Stimulated activated effector memory CD8-positive, alpha-beta T cell treated with anti-CD3 and anti-CD28 coated beads, Interleukin-12 subunit alpha, Interleukin-12 subunit beta, amount 100 ng/mL, for 72 hours (primary cell): ENCODE measurements at regions not wholly inside any gene's neighbourhood (a gene's known extent, or its start where the extent isn't known, plus 50 kb on each side); places are given as distances from the start of the nearest gene placed in this dataset.
"Not testable (repeated sequence)": the region's sequence is repeated elsewhere in the genome, so short reads cannot be mapped to it uniquely, and the experiment has no call there.

Experiments
- ATAC-seq: fragments of 150-1000 bp; cut with Tn5 transposase; 2 replicates; pipeline ENCODE4 v1.10.0; 2021
- DNase-seq, 2 donors: peaks; one replicate each; pipeline ENCODE4 v3.0.0; 2021 to 2022; ENCODE audit warnings: low spot score in 2 of 2
- H3K27ac Mint-ChIP-seq: one replicate; pipeline ENCODE4 v1.8.0; 2022; ENCODE audit warnings: mild to moderate bottlenecking, mixed read lengths
- H3K36me3 Mint-ChIP-seq: one replicate; pipeline ENCODE4 v1.8.0; 2022; ENCODE audit warnings: mild to moderate bottlenecking, mixed read lengths
- H3K4me1 Mint-ChIP-seq: one replicate; pipeline ENCODE4 v1.8.0; 2022; ENCODE audit warnings: mixed read lengths
- H3K4me3 Mint-ChIP-seq: one replicate; pipeline ENCODE4 v1.8.0; 2022; ENCODE audit warnings: mild to moderate bottlenecking, mixed read lengths
- H3K9me3 Mint-ChIP-seq: one replicate; pipeline ENCODE4 v1.8.0; 2022; ENCODE audit warnings: mixed read lengths

DNA sequence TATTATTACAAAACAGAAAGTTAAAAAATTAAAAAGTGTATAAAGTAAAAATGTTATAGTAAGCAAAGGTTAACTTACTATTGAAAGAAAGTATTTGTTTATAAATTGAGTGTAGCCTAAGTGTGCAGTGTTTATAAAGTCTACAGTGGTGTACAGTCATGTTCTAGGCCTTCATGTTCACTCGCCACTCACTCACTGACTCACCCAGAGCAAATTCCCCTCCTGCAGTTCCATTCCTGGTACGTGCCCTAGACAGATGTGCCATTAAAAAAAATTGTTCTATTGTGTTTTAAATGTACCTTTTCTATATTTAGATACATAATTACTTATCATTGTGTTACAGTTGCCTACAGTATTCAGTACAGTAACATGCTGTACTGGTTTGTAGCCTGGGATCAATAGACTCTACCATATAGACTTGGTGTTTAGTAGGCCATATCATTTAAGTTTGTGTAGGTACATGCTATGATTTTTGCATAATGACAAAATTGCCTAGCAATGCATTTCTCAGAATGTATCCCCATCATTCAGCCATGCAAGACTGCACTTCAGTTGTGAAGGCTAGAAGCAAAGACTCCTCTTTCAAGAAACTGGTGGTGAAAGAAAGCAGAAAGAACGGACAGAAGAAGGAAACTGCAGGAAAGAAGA lies 100.6 kb downstream of the DACT1 start:
- Mint-ChIP-seq H3K36me3 (no peaks in the 10 kb centered on the region), H3K4me3 (no peak overlapping the region), H3K9me3 (peaks cover 2% of the 10 kb centered on the region), H3K27ac (no peak overlapping the region), H3K4me1 (no peaks in the 10 kb centered on the region)
- ATAC-seq, result no peak
- no peak for DNase-seq

DNA sequence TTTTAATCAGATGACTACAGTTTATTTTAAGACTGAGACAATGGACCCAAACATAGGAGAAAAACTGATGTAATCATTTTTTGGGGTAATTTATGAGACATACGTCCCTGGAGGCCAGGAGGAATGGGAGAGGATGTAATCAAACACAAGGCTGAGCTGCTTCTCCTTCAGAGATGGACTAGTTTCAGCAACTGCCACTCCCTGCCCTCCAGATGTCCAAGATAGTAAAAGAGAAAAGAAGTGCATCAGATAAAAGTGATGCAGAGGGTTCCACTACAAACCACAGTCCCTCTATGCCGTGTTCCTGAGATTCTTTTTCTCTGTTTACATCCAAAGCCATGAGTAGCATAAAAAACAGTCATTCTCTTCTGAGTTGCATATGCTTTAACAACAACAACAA lies 101.1 kb downstream of the DACT1 start:
- no peak for ATAC-seq
- Mint-ChIP-seq H3K27ac (no peak overlapping the region), H3K36me3 (no peaks in the 10 kb centered on the region), H3K4me3 (no peak overlapping the region), H3K4me1 (no peaks in the 10 kb centered on the region), H3K9me3 (peaks cover 2% of the 10 kb centered on the region)
- no peak for DNase-seq

DNA sequence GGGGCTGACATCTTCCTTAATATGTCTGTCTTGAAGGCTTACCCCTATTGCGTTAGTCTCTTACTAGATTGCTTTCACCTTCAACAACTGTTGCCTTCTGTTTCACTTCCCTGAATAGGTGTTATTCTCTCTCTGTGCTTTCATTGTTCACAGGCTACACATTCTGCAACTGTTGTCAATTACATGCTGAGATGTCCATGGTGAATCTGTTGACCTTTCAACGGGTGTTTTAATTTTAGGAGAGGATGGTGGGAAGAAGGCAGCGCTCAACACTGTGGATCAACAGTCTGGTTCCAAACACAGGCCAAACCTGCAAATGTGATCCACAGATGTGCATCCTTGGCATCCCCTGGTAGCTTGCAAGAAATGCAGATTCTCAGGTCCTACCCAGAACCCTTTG lies 101.9 kb downstream of the DACT1 start:
- Mint-ChIP-seq H3K4me1 (no peaks in the 10 kb centered on the region), H3K4me3 (no peak overlapping the region), H3K27ac (no peak overlapping the region), H3K9me3 (peaks cover 2% of the 10 kb centered on the region), H3K36me3 (no peaks in the 10 kb centered on the region)
- DNase-seq (no peak), ATAC-seq (no peak)

DNA sequence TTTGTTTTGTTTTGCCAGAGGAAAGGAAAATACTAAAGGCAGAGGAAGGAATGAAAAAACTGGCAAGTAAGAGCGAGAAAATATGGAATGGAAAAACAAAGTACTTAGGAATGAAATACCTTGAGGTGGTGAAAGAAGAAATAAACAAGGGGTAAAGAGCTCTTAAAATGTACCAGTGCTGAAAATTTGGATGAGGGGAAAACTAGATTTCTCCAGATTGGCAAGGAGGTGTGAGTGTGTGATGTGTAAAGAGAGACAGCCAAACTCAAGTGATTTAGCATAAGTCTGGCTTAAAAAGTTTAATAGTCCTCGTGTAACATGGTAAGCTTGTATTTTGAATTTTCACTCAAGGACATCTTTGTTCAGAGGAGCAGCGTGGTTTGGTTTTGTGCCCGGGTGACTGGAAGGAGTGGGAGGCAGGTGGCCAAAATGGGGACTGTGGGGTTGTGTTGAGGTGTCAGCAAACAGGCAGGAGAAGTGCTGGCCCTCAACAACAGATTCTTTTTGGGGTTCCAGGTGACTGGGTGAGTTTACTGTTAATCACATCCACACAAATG lies 102.7 kb downstream of the DACT1 start:
- no peak overlapping the region for H3K4me3 Mint-ChIP-seq
- no peaks in the 10 kb centered on the region for H3K36me3 Mint-ChIP-seq
- no peak overlapping the region for H3K27ac Mint-ChIP-seq
- ATAC-seq, result no peak
- H3K4me1 Mint-ChIP-seq, result no peaks in the 10 kb centered on the region
- peaks cover 2% of the 10 kb centered on the region for H3K9me3 Mint-ChIP-seq
- DNase-seq, result no peak

DNA sequence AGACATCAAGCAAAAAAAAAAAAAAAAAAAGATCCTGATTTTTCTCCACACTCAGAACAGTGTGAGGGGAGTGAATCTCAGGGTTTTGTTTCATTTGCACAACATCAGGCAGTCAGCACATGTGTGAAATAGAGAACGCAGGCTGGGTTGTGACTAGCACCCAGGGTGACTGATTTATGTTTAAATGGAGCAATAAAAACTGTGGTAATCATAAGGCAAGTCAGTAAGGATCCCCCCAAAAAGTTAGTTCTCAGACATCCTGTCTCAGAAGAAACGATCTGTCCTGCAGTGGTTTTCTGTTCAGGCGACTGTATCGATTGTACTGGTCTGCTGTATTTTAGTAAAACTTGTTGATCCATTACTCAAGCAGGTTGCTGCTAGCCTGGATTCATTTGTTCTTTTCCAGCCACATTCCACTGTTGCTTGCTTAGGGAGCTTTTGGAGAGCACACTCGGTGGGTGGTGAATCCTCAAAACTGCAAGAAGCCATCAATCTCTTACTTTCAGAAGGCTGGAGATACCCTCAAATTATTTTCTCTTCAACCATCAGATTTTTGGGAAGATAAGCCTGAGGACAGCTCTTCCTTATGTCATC lies 107.1 kb downstream of the DACT1 start:
- DNase-seq (no peak), ATAC-seq (no peak)
- Mint-ChIP-seq H3K27ac (no peak overlapping the region), H3K9me3 (no peaks in the 10 kb centered on the region), H3K36me3 (no peaks in the 10 kb centered on the region), H3K4me3 (no peak overlapping the region), H3K4me1 (no peaks in the 10 kb centered on the region)

DNA sequence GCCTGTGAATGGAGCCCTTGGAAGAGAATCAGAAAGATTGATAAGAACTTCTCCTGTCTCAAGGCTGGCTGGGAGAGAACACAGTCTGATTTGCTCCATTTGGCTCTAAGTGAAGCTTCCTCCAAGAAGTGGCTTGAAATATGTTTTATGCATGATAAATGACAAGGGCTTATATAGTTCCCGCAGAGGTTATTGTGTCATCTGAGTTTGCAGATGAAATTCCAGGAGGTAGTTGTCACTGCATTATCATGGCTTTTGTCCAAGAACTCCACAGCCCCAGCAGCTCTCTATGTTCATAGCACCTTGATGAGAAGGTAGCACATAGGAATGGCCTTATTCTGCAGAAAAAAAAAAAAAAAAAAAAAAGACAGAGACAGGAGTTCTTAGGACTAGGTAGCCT lies 108.5 kb downstream of the DACT1 start:
- Mint-ChIP-seq H3K36me3 (no peaks in the 10 kb centered on the region), H3K4me3 (no peak overlapping the region)
- ATAC-seq, result no peak

DNA sequence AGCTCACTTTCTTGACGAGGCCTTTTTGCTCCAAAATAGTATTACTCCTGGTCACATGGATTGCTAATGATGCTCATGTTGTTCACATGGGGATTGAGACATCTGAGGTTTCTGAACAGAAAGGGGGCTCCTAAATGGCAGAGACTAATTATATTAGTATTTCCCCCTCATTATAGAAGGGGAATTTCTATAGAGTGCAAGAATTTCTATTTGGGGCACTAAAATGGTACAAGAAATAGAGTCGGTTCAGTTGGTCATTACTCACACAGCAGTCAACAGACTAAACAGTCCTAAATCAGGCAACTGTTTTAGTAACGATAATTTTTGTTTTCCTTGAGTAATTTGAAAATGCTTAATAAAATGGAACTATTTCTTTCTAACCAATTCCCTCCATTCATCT lies 108.9 kb downstream of the DACT1 start:
- ATAC-seq, result no peak
- H3K36me3 Mint-ChIP-seq, result no peaks in the 10 kb centered on the region
- DNase-seq, result no peak
- no peaks in the 10 kb centered on the region for H3K4me1 Mint-ChIP-seq
- H3K9me3 Mint-ChIP-seq, result no peaks in the 10 kb centered on the region
- no peak overlapping the region for H3K27ac Mint-ChIP-seq
- no peak overlapping the region for H3K4me3 Mint-ChIP-seq

More for the DNA sequence above, 108.5 kb downstream of the DACT1 start:
- no peaks in the 10 kb centered on the region for H3K9me3 Mint-ChIP-seq
- no peaks in the 10 kb centered on the region for H3K4me1 Mint-ChIP-seq
- DNase-seq, result no peak
- no peak overlapping the region for H3K27ac Mint-ChIP-seq

DNA sequence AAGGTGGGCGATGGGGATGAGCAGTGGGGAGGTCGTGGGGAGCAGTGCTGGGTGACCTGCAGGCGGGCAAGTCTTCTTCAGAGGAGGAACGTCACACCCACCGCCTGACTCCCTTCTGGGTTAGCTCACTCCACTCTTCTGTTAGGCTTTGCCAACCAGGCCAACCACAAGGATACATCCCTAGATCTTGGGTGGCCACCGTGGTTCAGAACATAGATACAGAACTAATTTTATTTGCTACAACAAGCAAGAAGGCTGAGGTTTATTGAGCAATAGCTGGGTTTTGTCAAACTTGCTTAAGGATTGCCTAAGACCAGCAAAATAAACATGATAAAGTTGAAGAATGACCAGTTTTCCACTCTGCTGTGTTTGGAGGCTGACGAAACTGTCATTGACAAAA lies 109.4 kb downstream of the DACT1 start:
- no peak for ATAC-seq

DNA sequence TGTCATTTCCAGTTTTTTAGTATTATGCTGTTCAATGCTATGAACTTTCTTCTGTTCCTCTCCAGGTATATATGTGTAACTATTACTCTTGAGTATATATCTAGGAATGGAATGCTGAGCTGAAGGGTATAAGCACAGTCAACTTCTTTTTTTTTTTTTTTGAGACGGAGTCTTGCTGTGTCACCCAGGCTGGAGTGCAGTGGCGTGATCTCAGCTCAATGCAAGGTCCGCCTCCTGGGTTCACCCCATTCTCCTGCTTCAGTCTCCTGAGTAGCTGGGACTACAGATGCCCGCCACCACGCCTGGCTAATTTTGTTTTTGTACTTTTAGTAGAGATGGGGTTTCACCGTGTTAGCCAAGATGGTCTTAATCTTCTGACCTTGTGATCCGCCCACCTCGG lies 110.5 kb downstream of the DACT1 start:
- H3K4me3 Mint-ChIP-seq, H3K9me3 Mint-ChIP-seq, H3K36me3 Mint-ChIP-seq, H3K27ac Mint-ChIP-seq, ATAC-seq, DNase-seq, H3K4me1 Mint-ChIP-seq: not testable (repeated sequence)

More for the DNA sequence above, 109.4 kb downstream of the DACT1 start:
- H3K4me3 Mint-ChIP-seq, result no peak overlapping the region
- no peaks in the 10 kb centered on the region for H3K36me3 Mint-ChIP-seq
- H3K9me3 Mint-ChIP-seq, result no peaks in the 10 kb centered on the region
- H3K27ac Mint-ChIP-seq, result no peak overlapping the region
- no peak for DNase-seq
- no peaks in the 10 kb centered on the region for H3K4me1 Mint-ChIP-seq

DNA sequence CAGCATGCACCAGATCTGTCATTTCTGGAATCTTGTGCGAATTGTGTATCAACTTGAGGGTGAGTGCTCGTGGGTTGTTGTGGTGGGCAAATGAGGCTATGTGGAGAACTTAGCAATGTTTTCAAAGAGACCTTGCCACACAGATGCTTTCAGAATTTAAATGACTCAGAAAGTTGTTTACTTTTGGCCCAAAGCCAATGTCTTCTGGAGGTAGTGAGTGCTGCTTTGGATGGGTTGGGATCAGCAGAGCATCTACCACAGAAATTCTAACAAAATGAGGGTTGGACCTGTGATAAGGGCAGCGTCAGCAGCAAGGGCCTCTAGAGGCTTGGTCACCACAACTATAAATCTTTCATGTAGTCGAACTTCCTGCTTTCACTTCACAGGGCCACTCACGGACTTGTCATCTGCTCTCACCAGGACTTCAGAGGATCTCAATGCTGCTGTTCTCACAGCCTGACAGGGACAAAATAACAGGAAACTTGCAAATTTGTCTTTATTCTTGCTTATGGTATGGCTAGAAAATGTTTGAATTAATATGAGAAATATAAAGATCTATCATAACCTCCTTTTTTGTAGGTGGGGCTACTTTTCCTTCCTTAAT lies 111.4 kb downstream of the DACT1 start:
- DNase-seq, result peak in 1 of 2 donors; percentile 51
- no peak overlapping the region for H3K4me3 Mint-ChIP-seq
- H3K9me3 Mint-ChIP-seq, result no peaks in the 10 kb centered on the region
- H3K4me1 Mint-ChIP-seq, result no peaks in the 10 kb centered on the region
- no peak overlapping the region for H3K27ac Mint-ChIP-seq
- ATAC-seq, result peak; percentile 74
- no peaks in the 10 kb centered on the region for H3K36me3 Mint-ChIP-seq

DNA sequence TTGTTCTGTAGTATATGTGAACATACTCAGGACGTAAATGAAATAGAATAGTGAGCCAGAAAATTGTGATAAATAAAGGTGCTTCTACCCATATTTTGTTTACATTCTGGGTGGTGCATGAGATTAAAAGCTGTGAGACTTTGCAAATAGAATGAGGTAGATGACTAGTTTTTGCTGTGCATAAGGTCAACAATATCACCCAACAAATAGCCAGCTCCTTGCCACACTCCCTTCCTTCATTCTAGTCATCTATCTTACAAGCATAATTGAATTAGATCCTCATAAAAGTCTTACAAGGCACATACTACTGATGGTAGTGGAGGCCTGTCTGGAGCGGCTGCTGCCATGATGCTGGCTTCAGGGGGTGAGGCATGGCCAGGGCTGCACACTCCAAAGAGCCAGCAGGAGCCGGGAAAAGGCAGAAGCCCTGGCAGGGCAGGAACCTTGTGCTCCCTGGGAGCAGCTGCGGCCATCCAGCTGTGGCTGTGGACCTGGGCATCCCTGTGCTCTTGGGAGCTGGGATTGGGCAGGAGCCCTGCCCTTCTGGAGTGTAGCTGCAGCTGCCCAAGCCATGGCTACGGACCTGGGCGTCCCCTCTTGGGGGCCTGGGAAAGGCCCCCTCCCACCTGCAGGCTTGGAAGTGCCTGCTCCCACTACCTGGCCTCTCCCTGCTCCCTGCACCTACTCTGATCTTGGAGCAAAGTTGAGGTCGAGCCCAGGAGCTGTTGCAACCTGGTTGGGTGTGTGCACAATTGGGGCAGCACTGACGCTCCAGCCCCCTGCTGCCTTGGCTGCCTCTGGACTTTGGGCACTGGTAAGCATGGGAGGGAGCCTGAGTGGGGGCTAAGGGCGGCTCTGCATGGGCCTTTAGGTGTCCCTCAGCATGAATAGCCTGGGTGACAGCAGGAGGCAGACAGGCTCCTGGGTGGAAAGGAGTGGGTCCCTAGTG lies 112.8 kb downstream of the DACT1 start:
- Mint-ChIP-seq H3K4me1 (no peaks in the 10 kb centered on the region), H3K9me3 (no peaks in the 10 kb centered on the region), H3K36me3 (no peaks in the 10 kb centered on the region), H3K27ac (no peak overlapping the region), H3K4me3 (no peak overlapping the region)
- DNase-seq, result no peak
- no peak for ATAC-seq

DNA sequence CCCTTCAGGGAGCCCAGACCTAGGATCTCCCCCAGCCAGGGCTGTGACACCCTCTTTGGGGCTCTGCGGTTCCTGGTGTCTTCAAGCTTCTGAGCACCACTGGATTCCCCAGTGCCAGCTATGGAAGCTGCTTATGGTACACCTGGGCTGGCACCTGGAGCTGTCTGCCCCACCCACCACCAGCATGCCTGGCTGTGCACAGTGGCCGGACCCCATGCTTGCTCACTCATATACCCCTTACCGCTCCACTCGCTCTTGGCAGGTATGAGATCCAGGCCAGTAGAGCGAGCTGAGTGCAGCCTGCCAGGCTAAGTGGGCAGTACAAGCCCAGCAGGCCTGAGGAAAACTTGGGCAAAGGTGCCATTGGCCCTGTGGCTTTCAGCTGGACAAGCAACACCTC lies 114.0 kb downstream of the DACT1 start:
- H3K27ac Mint-ChIP-seq, result no peak overlapping the region
- no peaks in the 10 kb centered on the region for H3K9me3 Mint-ChIP-seq
- no peak overlapping the region for H3K4me3 Mint-ChIP-seq
- ATAC-seq, result no peak
- H3K4me1 Mint-ChIP-seq, result no peaks in the 10 kb centered on the region
- DNase-seq, result no peak
- no peaks in the 10 kb centered on the region for H3K36me3 Mint-ChIP-seq

DNA sequence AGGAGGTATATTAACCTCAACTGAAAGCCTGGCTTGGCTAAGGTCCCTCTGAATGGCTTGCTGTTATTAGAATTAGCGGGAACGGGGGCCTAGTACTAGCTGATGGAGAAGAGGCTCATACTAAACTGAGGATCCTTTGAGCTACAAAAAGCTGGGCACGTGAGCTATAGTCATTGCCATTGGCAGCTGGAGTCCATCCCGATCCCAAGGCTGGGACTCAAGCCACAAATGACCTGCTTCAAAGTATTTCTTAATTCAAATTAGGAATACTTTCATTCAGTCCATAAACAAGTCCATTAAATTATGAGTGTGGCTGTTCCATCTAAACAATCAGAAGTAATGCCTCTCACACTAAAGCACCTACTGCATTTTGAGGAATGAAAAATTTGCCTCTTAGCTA lies 114.5 kb downstream of the DACT1 start:
- Mint-ChIP-seq H3K9me3 (no peaks in the 10 kb centered on the region), H3K4me1 (no peaks in the 10 kb centered on the region), H3K36me3 (no peaks in the 10 kb centered on the region), H3K4me3 (no peak overlapping the region), H3K27ac (no peak overlapping the region)
- ATAC-seq, result no peak
- DNase-seq, result no peak

DNA sequence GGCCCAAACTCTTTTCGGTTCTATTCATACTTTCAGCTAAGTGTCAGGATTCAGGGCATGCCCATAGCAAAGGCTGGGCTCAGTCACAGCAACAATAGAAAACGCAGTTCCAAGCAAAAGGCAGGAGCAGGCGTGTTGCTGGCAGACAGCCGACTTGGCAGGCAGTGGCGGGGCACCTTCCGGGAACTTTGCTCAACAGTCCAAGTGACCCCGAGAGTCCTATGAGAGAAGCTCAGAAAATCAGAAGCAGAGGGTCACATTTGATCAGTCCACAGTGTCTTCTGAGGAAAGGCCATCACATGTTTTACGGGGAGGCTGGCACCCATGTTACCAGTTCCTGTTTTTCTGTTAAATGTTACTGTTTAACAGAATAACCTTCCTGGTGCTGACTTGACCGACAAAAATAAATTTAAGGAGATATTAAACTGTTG lies 115.0 kb downstream of the DACT1 start:
- H3K36me3 Mint-ChIP-seq, result no peaks in the 10 kb centered on the region
- ATAC-seq, result no peak
- no peak overlapping the region for H3K27ac Mint-ChIP-seq
- DNase-seq, result no peak
- H3K9me3 Mint-ChIP-seq, result no peaks in the 10 kb centered on the region
- no peak overlapping the region for H3K4me3 Mint-ChIP-seq
- H3K4me1 Mint-ChIP-seq, result no peaks in the 10 kb centered on the region
